Muscle of leg (tissue), 3 donors: ENCODE measurements at regions not wholly inside any gene's neighbourhood (a gene's known extent, or its start where the extent isn't known, plus 50 kb on each side); places are given as distances from the start of the nearest gene placed in this dataset.

Experiments used
- DNase-seq: peaks from one replicate; pipeline ENCODE4 v3.0.0; 2013
- H3K27ac ChIP-seq: one replicate; pipeline ENCODE4 v1.5.1; 2013; ENCODE audit warnings: mild to moderate bottlenecking, low read length, control low read depth
- H3K27me3 ChIP-seq: one replicate; pipeline ENCODE4 v1.6.1; 2013; ENCODE audit warnings: low read length; ENCODE audit not compliant: control insufficient read depth, insufficient read depth
- H3K36me3 ChIP-seq: one replicate; pipeline ENCODE4 v1.6.1; 2013; ENCODE audit warnings: low read length; ENCODE audit not compliant: control insufficient read depth, insufficient read depth
- H3K4me1 ChIP-seq: one replicate; pipeline ENCODE4 v1.6.1; 2013; ENCODE audit warnings: low read length; ENCODE audit not compliant: control insufficient read depth, insufficient read depth
- H3K4me3 ChIP-seq: one replicate; pipeline ENCODE4 v1.5.1; 2013; ENCODE audit warnings: low read length, control low read depth
- H3K9me3 ChIP-seq: replicated peaks from 2 replicates; pipeline ENCODE4 v1.6.1; 2013; ENCODE audit warnings: low read depth, low read length; ENCODE audit not compliant: control insufficient read depth
- WGBS: methylation state at CpG from one replicate; pipeline ENCODE4 v1.1.5; 2013; ENCODE audit warnings: missing lambda C conversion rate; ENCODE audit not compliant: insufficient coverage; 5-methylcytosine and 5-hydroxymethylcytosine counted together

DNA sequence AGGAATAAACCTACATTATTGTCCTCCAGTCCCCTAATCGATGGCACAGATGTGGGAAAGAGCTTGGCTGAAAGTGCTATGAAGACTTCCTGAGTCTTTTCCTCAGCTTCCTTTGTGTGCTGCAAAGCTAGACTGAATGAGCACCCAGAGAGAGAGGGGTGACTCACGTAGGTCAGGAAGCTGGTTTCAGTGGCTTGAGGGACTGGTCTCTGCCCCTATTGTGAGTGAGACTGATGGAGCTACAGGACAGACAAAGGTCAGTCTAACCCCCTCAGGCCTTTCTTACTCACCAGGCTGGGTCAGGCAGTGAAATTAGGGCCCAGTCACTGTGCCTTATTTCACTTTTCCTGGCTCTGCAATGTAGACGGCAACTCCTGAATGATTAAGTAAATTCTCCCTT is 171.1 kb upstream of the GRB10 start:
- Histone ChIP-seq H3K27ac (no peak overlapping the region), H3K4me1 (no peaks in the 10 kb centered on the region), H3K36me3 (no peaks in the 10 kb centered on the region), H3K4me3 (no peak overlapping the region), H3K27me3 (no peaks in the 10 kb centered on the region), H3K9me3 (no peaks in the 10 kb centered on the region)
- no CpG with 5 or more reads among the region's 3 CpGs for WGBS
- DNase-seq, result no peak

DNA sequence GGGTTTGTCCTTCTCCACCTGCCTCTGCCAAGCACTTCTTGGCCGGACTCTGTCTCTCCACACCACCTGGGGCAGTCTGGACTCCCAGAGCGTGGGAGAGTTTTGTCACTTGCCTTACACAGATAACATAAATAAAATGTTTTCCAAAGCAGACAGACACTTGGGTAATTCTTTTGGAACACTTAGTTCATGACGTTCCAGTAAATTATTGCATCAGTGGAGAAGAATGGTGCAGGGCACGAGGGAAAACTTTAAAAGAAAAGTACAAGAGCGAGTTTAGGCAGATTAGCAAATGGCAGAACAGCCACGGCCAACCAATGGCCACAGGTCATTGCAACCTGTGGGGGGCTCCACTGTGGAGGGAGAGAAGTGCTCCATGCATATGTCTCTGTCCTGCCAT is 170.6 kb upstream of the GRB10 start:
- Histone ChIP-seq H3K27ac (no peak overlapping the region), H3K27me3 (no peaks in the 10 kb centered on the region), H3K36me3 (no peaks in the 10 kb centered on the region), H3K4me3 (no peak overlapping the region), H3K9me3 (no peaks in the 10 kb centered on the region), H3K4me1 (no peaks in the 10 kb centered on the region)
- no peak for DNase-seq
- 56% methylated on average over 4 of the region's 6 CpGs for WGBS

- 100% methylated on average over 1 of the region's 3 CpGs for WGBS
- Histone ChIP-seq H3K36me3 (no peaks in the 10 kb centered on the region), H3K27me3 (no peaks in the 10 kb centered on the region), H3K4me3 (no peak overlapping the region), H3K27ac (no peak overlapping the region), H3K9me3 (peaks cover 6% of the 10 kb centered on the region), H3K4me1 (no peaks in the 10 kb centered on the region)
- no peak for DNase-seq
Measured at GRCh38 chr7:50952544-50952943, 169.8 kb upstream of the GRB10 start.

DNA sequence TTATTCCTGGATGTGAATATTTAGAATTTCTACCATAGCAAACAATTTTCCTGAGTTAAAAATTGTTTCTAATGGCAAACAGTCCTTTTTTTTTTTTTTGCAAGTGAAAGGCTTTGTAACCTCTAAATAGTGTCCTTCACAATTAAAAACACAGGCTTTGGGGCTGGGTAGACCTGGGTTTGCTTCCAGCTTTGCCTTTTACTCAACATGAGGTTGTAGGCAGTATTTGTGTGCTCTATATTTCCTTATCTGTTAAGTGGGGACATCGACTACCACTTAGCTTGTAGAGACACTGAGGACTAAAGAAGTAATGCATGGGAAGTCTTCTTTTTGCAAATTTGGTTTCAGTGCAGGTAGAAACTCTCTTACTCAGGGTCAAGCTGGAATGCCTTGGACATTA is 169.4 kb upstream of the GRB10 start:
- Histone ChIP-seq H3K36me3 (no peaks in the 10 kb centered on the region), H3K4me1 (no peaks in the 10 kb centered on the region), H3K27ac (no peak overlapping the region), H3K27me3 (no peaks in the 10 kb centered on the region), H3K9me3 (peaks cover 7% of the 10 kb centered on the region), H3K4me3 (no peak overlapping the region)
- DNase-seq, result no peak
- 88% methylated on average over 1 of the region's 1 CpG for WGBS

GRCh38 chr7:50943482-50943881 is 160.8 kb upstream of the GRB10 start:
- WGBS, result no CpG with 5 or more reads among the region's 2 CpGs

GRCh38 chr7:50941525-50941924 is 158.8 kb upstream of the GRB10 start:
- WGBS, result 100% methylated on average over 1 of the region's 4 CpGs
- no peak for DNase-seq
- peaks cover 10% of the 10 kb centered on the region for H3K4me1 ChIP-seq
- no peaks in the 10 kb centered on the region for H3K27me3 ChIP-seq
- H3K4me3 ChIP-seq, result no peak overlapping the region
- H3K9me3 ChIP-seq, result no peaks in the 10 kb centered on the region
- H3K36me3 ChIP-seq, result no peaks in the 10 kb centered on the region
- no peak overlapping the region for H3K27ac ChIP-seq

More at GRCh38 chr7:50943482-50943881, 160.8 kb upstream of the GRB10 start:
- DNase-seq, result no peak
- H3K4me1 ChIP-seq, result peaks cover 7% of the 10 kb centered on the region
- H3K27me3 ChIP-seq, result no peaks in the 10 kb centered on the region
- H3K36me3 ChIP-seq, result no peaks in the 10 kb centered on the region
- no peak overlapping the region for H3K4me3 ChIP-seq
- H3K27ac ChIP-seq, result no peak overlapping the region
- peaks cover 8% of the 10 kb centered on the region for H3K9me3 ChIP-seq

- Histone ChIP-seq H3K4me3 (no peak overlapping the region), H3K27me3 (no peaks in the 10 kb centered on the region), H3K27ac (no peak overlapping the region), H3K9me3 (peaks cover 3% of the 10 kb centered on the region), H3K4me1 (peaks cover 10% of the 10 kb centered on the region), H3K36me3 (no peaks in the 10 kb centered on the region)
- peak; percentile 18 for DNase-seq
- WGBS, result 15% methylated on average over 5 of the region's 6 CpGs
Measured at GRCh38 chr7:50940621-50941020, 157.9 kb upstream of the GRB10 start.

GRCh38 chr7:50939021-50939420 is 156.3 kb upstream of the GRB10 start:
- peaks cover 7% of the 10 kb centered on the region for H3K9me3 ChIP-seq
- no peak overlapping the region for H3K4me3 ChIP-seq
- peak; percentile 75 for DNase-seq
- H3K36me3 ChIP-seq, result no peaks in the 10 kb centered on the region
- no peaks in the 10 kb centered on the region for H3K27me3 ChIP-seq
- peaks cover 10% of the 10 kb centered on the region for H3K4me1 ChIP-seq
- 3% methylated on average over 3 of the region's 4 CpGs for WGBS
- H3K27ac ChIP-seq, result no peak overlapping the region

DNA sequence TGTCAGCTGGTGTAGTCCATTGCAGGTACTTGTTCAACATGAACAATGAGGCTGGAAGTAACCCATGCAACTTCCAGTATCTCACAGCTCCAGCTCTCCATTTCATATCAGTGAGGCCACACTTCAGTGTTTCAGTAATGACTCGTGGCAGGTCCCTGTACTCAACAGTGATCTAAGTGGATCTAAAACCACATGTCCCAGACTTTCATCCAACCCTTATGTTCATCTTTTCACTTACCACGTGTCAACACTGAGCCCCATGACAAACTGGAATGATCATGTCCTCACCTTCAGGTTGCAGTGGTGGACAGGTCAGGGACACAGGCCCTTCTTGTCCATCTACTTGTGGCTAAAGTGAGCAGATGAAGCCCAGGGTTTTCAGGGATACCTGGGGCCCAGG is 155.0 kb upstream of the GRB10 start:
- WGBS, result 57% methylated on average over 2 of the region's 2 CpGs
- no peak overlapping the region for H3K4me3 ChIP-seq
- H3K9me3 ChIP-seq, result peaks cover 7% of the 10 kb centered on the region
- DNase-seq, result no peak
- peaks cover 10% of the 10 kb centered on the region for H3K4me1 ChIP-seq
- H3K27ac ChIP-seq, result no peak overlapping the region
- H3K27me3 ChIP-seq, result no peaks in the 10 kb centered on the region
- no peaks in the 10 kb centered on the region for H3K36me3 ChIP-seq

GRCh38 chr7:50926049-50926448 is 143.4 kb upstream of the GRB10 start:
- no CpG with 5 or more reads among the region's 1 CpG for WGBS
- H3K4me1 ChIP-seq, result no peaks in the 10 kb centered on the region
- no peaks in the 10 kb centered on the region for H3K27me3 ChIP-seq
- H3K9me3 ChIP-seq, result no peaks in the 10 kb centered on the region
- H3K4me3 ChIP-seq, result no peak overlapping the region
- H3K36me3 ChIP-seq, result no peaks in the 10 kb centered on the region
- DNase-seq, result no peak
- no peak overlapping the region for H3K27ac ChIP-seq

DNA sequence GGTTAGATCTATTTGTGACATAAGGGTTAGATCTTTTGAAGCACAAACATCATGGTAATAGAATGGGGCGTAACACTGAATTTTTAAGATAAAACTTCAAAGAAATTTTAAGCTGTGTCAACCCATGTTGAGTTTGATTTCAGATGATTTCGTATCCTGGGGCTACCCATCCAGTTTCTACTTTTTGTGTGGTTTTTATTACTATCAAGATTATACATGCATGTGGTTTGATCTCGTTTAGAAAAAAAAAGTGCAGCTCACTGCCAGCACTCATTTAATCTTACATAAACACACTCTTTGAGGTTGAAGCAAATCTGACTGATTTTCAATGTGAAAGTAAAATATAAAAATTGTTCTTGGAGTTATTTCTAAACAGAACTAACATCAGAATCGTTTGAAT is 140.8 kb upstream of the GRB10 start:
- no peak overlapping the region for H3K4me3 ChIP-seq
- DNase-seq, result no peak
- H3K9me3 ChIP-seq, result no peaks in the 10 kb centered on the region
- no peaks in the 10 kb centered on the region for H3K36me3 ChIP-seq
- H3K27ac ChIP-seq, result no peak overlapping the region
- H3K27me3 ChIP-seq, result no peaks in the 10 kb centered on the region
- no CpG with 5 or more reads among the region's 4 CpGs for WGBS
- no peaks in the 10 kb centered on the region for H3K4me1 ChIP-seq
